GM23338 (cell line): ENCODE measurements at regions not wholly inside any gene's neighbourhood (a gene's known extent, or its start where the extent isn't known, plus 50 kb on each side); places are given as distances from the start of the nearest gene placed in this dataset.

Experiments
- ATAC-seq: fragments of 200-7000 bp; cut with Tn5 transposase; 3 replicates; pipeline ENCODE4 v1.9.1; 2020
- DNase-seq: peaks from one replicate; pipeline ENCODE4 v3.0.0-alpha.2; 2015; ENCODE audit warnings: low spot score
- H2AFZ ChIP-seq: fragments of 200-600 bp; sonication (generic); 2 replicates; pipeline ENCODE4 v1.8.0; 2016; ENCODE audit warnings: antibody characterized with exemption, mild to moderate bottlenecking, moderate library complexity
- H3F3A ChIP-seq: fragments of 200-600 bp; sonication (generic); replicated peaks from 2 replicates; pipeline ENCODE4 v1.8.0; 2017; ENCODE audit warnings: antibody characterized with exemption, mixed run types, low read depth
- H3K27ac ChIP-seq: fragments of 200-600 bp; sonication (generic); 2 replicates; pipeline ENCODE4 v1.6.1; 2016; ENCODE audit warnings: low read depth
- H3K27me3 ChIP-seq: fragments of 200-600 bp; sonication (generic); 2 replicates; pipeline ENCODE4 v1.8.0; 2016; ENCODE audit warnings: mild to moderate bottlenecking, mixed run types, moderate library complexity; ENCODE audit not compliant: insufficient read depth
- H3K36me3 ChIP-seq: fragments of 200-600 bp; sonication (generic); 2 replicates; pipeline ENCODE4 v1.8.0; 2016; ENCODE audit warnings: mild to moderate bottlenecking; ENCODE audit not compliant: insufficient read depth
- H3K4me1 ChIP-seq: fragments of 200-600 bp; sonication (generic); 2 replicates; pipeline ENCODE4 v1.8.0; 2016; ENCODE audit warnings: mild to moderate bottlenecking, moderate library complexity; ENCODE audit not compliant: insufficient read depth
- H3K4me2 ChIP-seq: fragments of 200-600 bp; sonication (generic); 2 replicates; pipeline ENCODE4 v1.7.1; 2017; ENCODE audit warnings: mixed run types
- H3K4me3 ChIP-seq: fragments of 200-600 bp; sonication (generic); 2 replicates; pipeline ENCODE4 v1.6.1; 2016; ENCODE audit warnings: mixed run types
- H3K79me2 ChIP-seq: fragments of 200-600 bp; sonication (generic); replicated peaks from 2 replicates; pipeline ENCODE4 v1.8.0; 2017; ENCODE audit warnings: mild to moderate bottlenecking; ENCODE audit not compliant: insufficient read depth
- H3K9me2 ChIP-seq: fragments of 200-600 bp; sonication (generic); 2 replicates; pipeline ENCODE4 v1.8.0; 2017; ENCODE audit not compliant: insufficient read depth
- H4K20me1 ChIP-seq: fragments of 200-600 bp; sonication (generic); replicated peaks from 2 replicates; pipeline ENCODE4 v1.8.0; 2017; ENCODE audit warnings: mild to moderate bottlenecking; ENCODE audit not compliant: insufficient read depth
- H3K27ac Mint-ChIP-seq: 2 replicates; pipeline ENCODE4 v1.8.0; 2020; ENCODE audit warnings: inconsistent platforms, mild to moderate bottlenecking, moderate library complexity, mixed read lengths
- H3K27me3 Mint-ChIP-seq: 3 replicates; pipeline ENCODE4 v1.8.0; 2022; ENCODE audit warnings: low read depth, mild to moderate bottlenecking, moderate library complexity, mixed read lengths, inconsistent platforms; ENCODE audit not compliant: insufficient read depth, poor library complexity
- H3K36me3 Mint-ChIP-seq: 3 replicates; pipeline ENCODE4 v1.8.0; 2021; ENCODE audit warnings: low read depth, mild to moderate bottlenecking, inconsistent platforms, moderate library complexity, mixed read lengths
- H3K4me1 Mint-ChIP-seq: 3 replicates; pipeline ENCODE4 v1.8.0; 2020; ENCODE audit warnings: mild to moderate bottlenecking, inconsistent platforms, mixed read lengths
- H3K4me3 Mint-ChIP-seq: 3 replicates; pipeline ENCODE4 v1.8.0; 2021; ENCODE audit warnings: moderate library complexity, mild to moderate bottlenecking, inconsistent platforms, mixed read lengths
- H3K9me3 Mint-ChIP-seq: 3 replicates; pipeline ENCODE4 v1.8.0; 2020; ENCODE audit warnings: moderate library complexity, mild to moderate bottlenecking, inconsistent platforms, mixed read lengths
- NANOG ChIP-seq: IDR thresholded peaks from 2 replicates; pipeline ENCODE4 v1.6.1; 2016; ENCODE audit warnings: antibody characterized with exemption, borderline replicate concordance
- POLR2AphosphoS5 ChIP-seq: IDR thresholded peaks from 2 replicates; pipeline ENCODE4 v1.6.1; 2016; ENCODE audit warnings: antibody characterized with exemption, low read depth
- STAT1 ChIP-seq: IDR thresholded peaks from one replicate; pipeline ENCODE4 v1.6.1; 2016; ENCODE audit warnings: antibody characterized with exemption; ENCODE audit not compliant: unreplicated experiment
- ZNF114 ChIP-seq: fragments of 250-450 bp; sonication (Bioruptor Pico); IDR thresholded peaks from 2 replicates; pipeline ENCODE4 v1.5.0; 2020; ENCODE audit warnings: mild to moderate bottlenecking, moderate library complexity
- TF ChIP-seq, protein P1 (sequence below), 2 experiments: fragments of 200-600 bp in 1 of 2; sonication (generic) in 1 of 2; conservative IDR thresholded peaks; 2 replicates each; pipeline versions ENCODE4 v1.5.1 to v1.6.1; 2016 to 2017; ENCODE audit warnings: antibody characterized with exemption in 2 of 2, low read depth in 2 of 2, mild to moderate bottlenecking in 2 of 2, moderate library complexity in 1 of 2
- TF ChIP-seq, protein P2 (sequence below): fragments of 250-450 bp; sonication (Bioruptor Pico); IDR thresholded peaks from 2 replicates; pipeline ENCODE4 v1.5.0; 2020; ENCODE audit warnings: mild to moderate bottlenecking, moderate library complexity

DNA sequence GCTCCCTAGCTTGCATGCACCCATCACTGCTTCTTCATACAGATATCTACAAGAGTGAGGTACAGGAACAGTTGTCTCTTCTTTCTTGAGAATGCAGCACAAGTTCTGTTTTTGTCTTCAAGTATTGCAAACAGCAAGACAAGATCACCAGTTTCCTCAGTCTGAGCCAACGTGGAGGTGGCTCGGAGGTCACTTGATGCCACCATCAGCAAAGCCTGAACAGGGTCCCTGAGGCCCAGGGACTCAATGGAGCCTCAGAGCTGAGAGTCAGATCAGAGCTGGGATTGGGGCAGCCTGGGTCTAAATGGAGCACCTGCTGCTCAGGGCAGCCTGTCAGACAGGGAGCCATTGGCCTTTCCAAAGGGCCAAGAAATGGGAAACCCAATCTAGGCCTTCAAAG lies 290.7 kb upstream of the ID2 start:
- H3K4me3 Mint-ChIP-seq: no peak overlapping the region
- no peak overlapping the region for H3K27ac Mint-ChIP-seq
- peaks cover 3% of the 10 kb centered on the region; the same call in 2 of the 3 replicates for H3K9me3 Mint-ChIP-seq
- peaks cover 8% of the 10 kb centered on the region for H3K27me3 Mint-ChIP-seq
- Histone ChIP-seq H3K27me3 (no peaks in the 10 kb centered on the region), H3K79me2 (no peaks in the 10 kb centered on the region), H3K27ac (peak overlapping the region; percentile 80), H3F3A (no peaks in the 10 kb centered on the region; the same call in 1 of the 2 replicates), H3K4me2 (0 out of 2 replicates have a peak overlapping the region, but pooled peaks have one; percentile 28), H3K9me2 (peaks cover 14% of the 10 kb centered on the region; the same call in 1 of the 2 replicates), H3K36me3 (no peaks in the 10 kb centered on the region), H3K4me3 (no peak overlapping the region), H3K4me1 (peaks cover 12% of the 10 kb centered on the region), H4K20me1 (no peaks in the 10 kb centered on the region), H2AFZ (no peak overlapping the region)
- no peak for DNase-seq
- TF ChIP-seq ZNF114 (CRISPR knock-in tag) (no peak), POLR2AphosphoS5 (no peak)
- TF ChIP-seq, protein P1, sequence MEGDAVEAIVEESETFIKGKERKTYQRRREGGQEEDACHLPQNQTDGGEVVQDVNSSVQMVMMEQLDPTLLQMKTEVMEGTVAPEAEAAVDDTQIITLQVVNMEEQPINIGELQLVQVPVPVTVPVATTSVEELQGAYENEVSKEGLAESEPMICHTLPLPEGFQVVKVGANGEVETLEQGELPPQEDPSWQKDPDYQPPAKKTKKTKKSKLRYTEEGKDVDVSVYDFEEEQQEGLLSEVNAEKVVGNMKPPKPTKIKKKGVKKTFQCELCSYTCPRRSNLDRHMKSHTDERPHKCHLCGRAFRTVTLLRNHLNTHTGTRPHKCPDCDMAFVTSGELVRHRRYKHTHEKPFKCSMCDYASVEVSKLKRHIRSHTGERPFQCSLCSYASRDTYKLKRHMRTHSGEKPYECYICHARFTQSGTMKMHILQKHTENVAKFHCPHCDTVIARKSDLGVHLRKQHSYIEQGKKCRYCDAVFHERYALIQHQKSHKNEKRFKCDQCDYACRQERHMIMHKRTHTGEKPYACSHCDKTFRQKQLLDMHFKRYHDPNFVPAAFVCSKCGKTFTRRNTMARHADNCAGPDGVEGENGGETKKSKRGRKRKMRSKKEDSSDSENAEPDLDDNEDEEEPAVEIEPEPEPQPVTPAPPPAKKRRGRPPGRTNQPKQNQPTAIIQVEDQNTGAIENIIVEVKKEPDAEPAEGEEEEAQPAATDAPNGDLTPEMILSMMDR (conservative IDR thresholded peaks at IDR 0.05; ENCODE audit: low read depth in 2 of 2): no peak
- H3K36me3 Mint-ChIP-seq: peaks cover 3% of the 10 kb centered on the region; the same call in 1 of the 3 replicates
- H3K4me1 Mint-ChIP-seq: peaks cover 20% of the 10 kb centered on the region
- no peak for ATAC-seq

DNA sequence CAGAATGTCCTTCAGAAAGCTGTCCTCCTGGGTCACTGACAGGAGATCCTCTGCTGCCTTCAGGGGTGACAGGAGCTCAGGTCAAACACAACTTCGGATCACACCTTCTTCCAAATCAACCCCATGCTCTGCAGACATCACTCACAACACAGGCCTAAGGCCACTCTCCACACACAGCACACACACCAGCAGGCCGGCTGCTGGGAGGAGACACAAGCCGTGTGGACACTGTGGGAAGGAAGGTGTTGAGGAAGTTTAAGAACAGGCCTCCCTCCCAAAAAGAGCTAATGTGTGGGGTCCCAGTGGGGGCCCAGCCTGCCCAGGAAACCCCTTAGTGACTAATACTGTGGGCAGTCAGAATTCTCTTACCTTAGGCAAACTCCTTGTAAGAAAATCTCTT lies 290.3 kb upstream of the ID2 start:
- H3K27ac Mint-ChIP-seq: peak overlapping the region; percentile 33; the same call in 1 of the 2 replicates
- H3K4me1 ChIP-seq: peaks cover 7% of the 10 kb centered on the region
- no peak for TF ChIP-seq STAT1
- TF ChIP-seq NANOG: no peak
- H3K4me2 ChIP-seq: 0 out of 2 replicates have a peak overlapping the region, but pooled peaks have one; percentile 28
- no peaks in the 10 kb centered on the region for H3K27me3 ChIP-seq
- H3K27me3 Mint-ChIP-seq: peaks cover 8% of the 10 kb centered on the region
- H3K9me3 Mint-ChIP-seq: peaks cover 3% of the 10 kb centered on the region; the same call in 2 of the 3 replicates
- no peak overlapping the region for H3K4me3 ChIP-seq
- peaks cover 3% of the 10 kb centered on the region; the same call in 1 of the 3 replicates for H3K36me3 Mint-ChIP-seq
- ATAC-seq (peak; percentile 69), DNase-seq (no peak)
- no peaks in the 10 kb centered on the region for H3K36me3 ChIP-seq
- no peaks in the 10 kb centered on the region for H3K79me2 ChIP-seq
- no peaks in the 10 kb centered on the region; the same call in 1 of the 2 replicates for H3F3A ChIP-seq
- peak overlapping the region; percentile 80 for H3K27ac ChIP-seq
- no peak overlapping the region for H3K4me3 Mint-ChIP-seq
- H3K9me2 ChIP-seq: peaks cover 14% of the 10 kb centered on the region; the same call in 1 of the 2 replicates
- H4K20me1 ChIP-seq: no peaks in the 10 kb centered on the region
- H3K4me1 Mint-ChIP-seq: peaks cover 16% of the 10 kb centered on the region
- no peak overlapping the region; the same call in 1 of the 2 replicates for H2AFZ ChIP-seq

DNA sequence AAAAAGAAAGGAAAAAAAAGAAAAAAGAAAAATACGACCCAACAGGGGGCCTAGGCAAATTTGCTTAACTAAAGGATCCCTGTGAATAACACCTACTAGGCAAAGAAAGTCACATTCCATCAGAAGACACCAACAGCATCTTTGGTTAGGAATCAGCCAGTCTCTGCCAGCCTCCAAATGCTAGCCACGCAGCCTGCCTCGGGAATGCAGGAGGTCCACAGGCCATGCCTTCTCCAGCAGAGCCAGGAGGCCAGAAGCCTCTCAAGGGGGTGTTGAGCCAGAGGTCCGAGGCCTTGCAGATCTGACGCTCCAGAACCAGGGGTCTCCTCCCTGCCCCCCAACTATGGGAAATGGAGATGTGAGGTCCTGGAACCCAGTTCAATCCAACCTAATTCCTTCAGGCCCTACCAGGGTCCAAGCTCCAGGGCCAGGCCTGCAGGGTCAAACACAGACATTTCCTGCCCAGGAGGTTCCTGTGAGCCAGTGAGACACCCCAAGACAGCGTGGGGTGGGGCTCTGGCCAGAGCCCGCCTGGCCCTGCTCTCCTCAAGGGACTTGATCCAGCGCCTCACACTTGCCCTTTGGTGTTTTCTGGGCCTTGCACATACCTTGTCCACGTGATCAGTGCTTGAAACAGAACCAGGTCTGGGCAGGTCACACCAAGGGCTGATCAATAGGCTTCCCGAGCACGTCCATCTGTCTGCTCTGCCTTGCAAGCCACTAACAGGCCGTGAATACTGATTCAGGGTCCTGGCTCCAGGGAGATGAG lies 289.6 kb upstream of the ID2 start:
- peaks cover 15% of the 10 kb centered on the region for H3K9me2 ChIP-seq
- peaks cover 6% of the 10 kb centered on the region for H3K4me1 ChIP-seq
- no peak overlapping the region for H3K4me3 ChIP-seq
- Mint-ChIP-seq H3K27me3 (peaks cover 8% of the 10 kb centered on the region), H3K4me3 (no peak overlapping the region), H3K27ac (peak overlapping the region; percentile 33; the same call in 1 of the 2 replicates), H3K4me1 (peaks cover 16% of the 10 kb centered on the region), H3K9me3 (peaks cover 5% of the 10 kb centered on the region), H3K36me3 (peaks cover 3% of the 10 kb centered on the region; the same call in 1 of the 3 replicates)
- no peaks in the 10 kb centered on the region for H3K27me3 ChIP-seq
- H3K27ac ChIP-seq: peak overlapping the region; percentile 80
- H3K79me2 ChIP-seq: no peaks in the 10 kb centered on the region
- H2AFZ ChIP-seq: no peak overlapping the region
- H3K36me3 ChIP-seq: no peaks in the 10 kb centered on the region
- H3K4me2 ChIP-seq: no peak overlapping the region
- no peaks in the 10 kb centered on the region for H4K20me1 ChIP-seq
- no peaks in the 10 kb centered on the region; the same call in 1 of the 2 replicates for H3F3A ChIP-seq
- peak; percentile 77 for DNase-seq
- ATAC-seq: peak; percentile 96
- TF ChIP-seq, protein P2, sequence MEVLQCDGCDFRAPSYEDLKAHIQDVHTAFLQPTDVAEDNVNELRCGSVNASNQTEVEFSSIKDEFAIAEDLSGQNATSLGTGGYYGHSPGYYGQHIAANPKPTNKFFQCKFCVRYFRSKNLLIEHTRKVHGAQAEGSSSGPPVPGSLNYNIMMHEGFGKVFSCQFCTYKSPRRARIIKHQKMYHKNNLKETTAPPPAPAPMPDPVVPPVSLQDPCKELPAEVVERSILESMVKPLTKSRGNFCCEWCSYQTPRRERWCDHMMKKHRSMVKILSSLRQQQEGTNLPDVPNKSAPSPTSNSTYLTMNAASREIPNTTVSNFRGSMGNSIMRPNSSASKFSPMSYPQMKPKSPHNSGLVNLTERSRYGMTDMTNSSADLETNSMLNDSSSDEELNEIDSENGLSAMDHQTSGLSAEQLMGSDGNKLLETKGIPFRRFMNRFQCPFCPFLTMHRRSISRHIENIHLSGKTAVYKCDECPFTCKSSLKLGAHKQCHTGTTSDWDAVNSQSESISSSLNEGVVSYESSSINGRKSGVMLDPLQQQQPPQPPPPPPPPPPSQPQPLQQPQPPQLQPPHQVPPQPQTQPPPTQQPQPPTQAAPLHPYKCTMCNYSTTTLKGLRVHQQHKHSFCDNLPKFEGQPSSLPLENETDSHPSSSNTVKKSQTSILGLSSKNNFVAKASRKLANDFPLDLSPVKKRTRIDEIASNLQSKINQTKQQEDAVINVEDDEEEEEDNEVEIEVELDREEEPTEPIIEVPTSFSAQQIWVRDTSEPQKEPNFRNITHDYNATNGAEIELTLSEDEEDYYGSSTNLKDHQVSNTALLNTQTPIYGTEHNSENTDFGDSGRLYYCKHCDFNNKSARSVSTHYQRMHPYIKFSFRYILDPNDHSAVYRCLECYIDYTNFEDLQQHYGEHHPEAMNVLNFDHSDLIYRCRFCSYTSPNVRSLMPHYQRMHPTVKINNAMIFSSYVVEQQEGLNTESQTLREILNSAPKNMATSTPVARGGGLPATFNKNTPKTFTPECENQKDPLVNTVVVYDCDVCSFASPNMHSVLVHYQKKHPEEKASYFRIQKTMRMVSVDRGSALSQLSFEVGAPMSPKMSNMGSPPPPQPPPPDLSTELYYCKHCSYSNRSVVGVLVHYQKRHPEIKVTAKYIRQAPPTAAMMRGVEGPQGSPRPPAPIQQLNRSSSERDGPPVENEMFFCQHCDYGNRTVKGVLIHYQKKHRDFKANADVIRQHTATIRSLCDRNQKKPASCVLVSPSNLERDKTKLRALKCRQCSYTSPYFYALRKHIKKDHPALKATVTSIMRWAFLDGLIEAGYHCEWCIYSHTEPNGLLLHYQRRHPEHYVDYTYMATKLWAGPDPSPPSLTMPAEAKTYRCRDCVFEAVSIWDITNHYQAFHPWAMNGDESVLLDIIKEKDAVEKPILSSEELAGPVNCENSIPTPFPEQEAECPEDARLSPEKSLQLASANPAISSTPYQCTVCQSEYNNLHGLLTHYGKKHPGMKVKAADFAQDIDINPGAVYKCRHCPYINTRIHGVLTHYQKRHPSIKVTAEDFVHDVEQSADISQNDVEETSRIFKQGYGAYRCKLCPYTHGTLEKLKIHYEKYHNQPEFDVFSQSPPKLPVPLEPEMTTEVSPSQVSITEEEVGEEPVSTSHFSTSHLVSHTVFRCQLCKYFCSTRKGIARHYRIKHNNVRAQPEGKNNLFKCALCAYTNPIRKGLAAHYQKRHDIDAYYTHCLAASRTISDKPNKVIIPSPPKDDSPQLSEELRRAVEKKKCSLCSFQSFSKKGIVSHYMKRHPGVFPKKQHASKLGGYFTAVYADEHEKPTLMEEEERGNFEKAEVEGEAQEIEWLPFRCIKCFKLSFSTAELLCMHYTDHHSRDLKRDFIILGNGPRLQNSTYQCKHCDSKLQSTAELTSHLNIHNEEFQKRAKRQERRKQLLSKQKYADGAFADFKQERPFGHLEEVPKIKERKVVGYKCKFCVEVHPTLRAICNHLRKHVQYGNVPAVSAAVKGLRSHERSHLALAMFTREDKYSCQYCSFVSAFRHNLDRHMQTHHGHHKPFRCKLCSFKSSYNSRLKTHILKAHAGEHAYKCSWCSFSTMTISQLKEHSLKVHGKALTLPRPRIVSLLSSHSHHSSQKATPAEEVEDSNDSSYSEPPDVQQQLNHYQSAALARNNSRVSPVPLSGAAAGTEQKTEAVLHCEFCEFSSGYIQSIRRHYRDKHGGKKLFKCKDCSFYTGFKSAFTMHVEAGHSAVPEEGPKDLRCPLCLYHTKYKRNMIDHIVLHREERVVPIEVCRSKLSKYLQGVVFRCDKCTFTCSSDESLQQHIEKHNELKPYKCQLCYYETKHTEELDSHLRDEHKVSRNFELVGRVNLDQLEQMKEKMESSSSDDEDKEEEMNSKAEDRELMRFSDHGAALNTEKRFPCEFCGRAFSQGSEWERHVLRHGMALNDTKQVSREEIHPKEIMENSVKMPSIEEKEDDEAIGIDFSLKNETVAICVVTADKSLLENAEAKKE (CRISPR knock-in tag): peak; percentile 97
- no peak; the same call in 1 of the 2 replicates for TF ChIP-seq ZNF114 (CRISPR knock-in tag)
